Panc1 (cell line): ENCODE measurements at regions not wholly inside any gene's neighbourhood (a gene's known extent, or its start where the extent isn't known, plus 50 kb on each side); places are given as distances from the start of the nearest gene placed in this dataset.

Experiments used
- ATAC-seq: fragments of 200-7000 bp; cut with Tn5 transposase; 2 replicates; pipeline ENCODE4 v1.9.1; 2020; ENCODE audit warnings: mild to moderate bottlenecking, moderate library complexity
- BruUV-seq: library from RNA; stranded (reverse); fragments of 400-500 nt; replicated peaks from 2 replicates; lab custom pipeline; 2021; lab: Mats Ljungman, UMichigan
- CTCF ChIA-PET: fragments of 300-600 bp; sonication (Branson Sonifier 250); formaldehyde crosslinking; loops from one replicate; lab custom pipeline; 2022; ENCODE audit warnings: antibody characterized with exemption; lab: Charles Lee
- POLR2A ChIA-PET: fragments of 300-600 bp; sonication (Branson Sonifier 250); formaldehyde crosslinking; loops from one replicate; lab custom pipeline; 2022; ENCODE audit warnings: antibody characterized with exemption; lab: Charles Lee
- DNase-seq: peaks from one replicate; pipeline ENCODE4 v3.0.0-alpha.2; 2010; ENCODE audit warnings: low read depth, low spot score
- H3K27ac ChIP-seq: 2 replicates; pipeline ENCODE4 v1.5.1; 2011; ENCODE audit warnings: mild to moderate bottlenecking, low read length, inconsistent platforms
- H3K27me3 ChIP-seq: fragments of 200-500 bp; sonication (Bioruptor generic); 2 replicates; pipeline ENCODE4 v1.6.0; 2014; ENCODE audit warnings: low read length, inconsistent platforms; ENCODE audit not compliant: control insufficient read depth, insufficient read depth
- H3K36me3 ChIP-seq: fragments of 200-500 bp; sonication (Bioruptor generic); 2 replicates; pipeline ENCODE4 v1.5.1; 2014; ENCODE audit warnings: inconsistent platforms, mild to moderate bottlenecking, low read length, moderate library complexity; ENCODE audit not compliant: control insufficient read depth, insufficient read depth
- H3K4me1 ChIP-seq: 2 replicates; pipeline ENCODE4 v1.5.1; 2011; ENCODE audit warnings: inconsistent platforms, mild to moderate bottlenecking, low read length, moderate library complexity; ENCODE audit not compliant: control insufficient read depth, insufficient read depth
- H3K4me3 ChIP-seq, 2 experiments: 2 replicates each; pipeline ENCODE4 v1.5.1; 2011 to 2012; ENCODE audit warnings: low read depth in 2 of 2, low read length in 2 of 2, mild to moderate bottlenecking in 2 of 2, inconsistent platforms in 1 of 2, moderate library complexity in 1 of 2
- H3K9me3 ChIP-seq: fragments of 200-500 bp; sonication (Bioruptor generic); 2 replicates; pipeline ENCODE4 v1.5.1; 2014; ENCODE audit warnings: low read depth, mild to moderate bottlenecking, inconsistent platforms, low read length, moderate library complexity; ENCODE audit not compliant: control insufficient read depth, insufficient read depth
- CTCF ChIP-seq: fragments of 450-650 bp; IDR thresholded peaks from 2 replicates; pipeline ENCODE4 v1.5.1; 2017; ENCODE audit warnings: mild to moderate bottlenecking
- POLR2AphosphoS5 ChIP-seq: IDR thresholded peaks from 2 replicates; pipeline ENCODE4 v1.6.1; 2012; ENCODE audit warnings: mild to moderate bottlenecking, low read depth, low read length, moderate library complexity
- REST ChIP-seq, 2 experiments: IDR thresholded peaks; 2 replicates each; pipeline ENCODE4 v1.6.1; 2011 to 2012; ENCODE audit warnings: low read depth in 2 of 2, control low read depth in 1 of 2, low read length in 1 of 2, mild to moderate bottlenecking in 1 of 2, moderate library complexity in 1 of 2; ENCODE audit not compliant: insufficient read depth in 1 of 2
- SIN3A ChIP-seq: IDR thresholded peaks from 2 replicates; pipeline ENCODE4 v1.6.1; 2012; ENCODE audit warnings: low read depth, mild to moderate bottlenecking, low read length, moderate library complexity, borderline replicate concordance; ENCODE audit not compliant: insufficient read depth
- TCF7L2 ChIP-seq: IDR thresholded peaks from 2 replicates; pipeline ENCODE4 v1.6.1; 2011; ENCODE audit warnings: mild to moderate bottlenecking, low read depth, low read length, inconsistent platforms
- in situ Hi-C: cut with HindIII; loops from 2 replicates; pipeline ENCODE4 v1.10.0; 2016; ENCODE audit warnings: low sequenced_read_pairs, low pct_unique_long_range_greater_than_20kb
- intact Hi-C: fragments of 100-400 bp; cut with micrococcal nuclease; formaldehyde crosslinking; loops from one replicate; pipeline ENCODE4 v1.10.0; 2022; ENCODE audit not compliant: unreplicated experiment

GRCh38 chr7:47685151-47685550 is 103.2 kb upstream of the TNS3 start:
- CTCF ChIA-PET: interaction anchor here (0.6 kb wide), 1 partner anchor 80 kb away, joined by 5 read pairs; no protein-coding TSS in a partner anchor
- peaks cover 34% of the 10 kb centered on the region for H3K4me1 ChIP-seq
- POLR2A ChIA-PET: no interaction called here
- ATAC-seq (no peak), DNase-seq (no peak)
- in situ Hi-C loops (no loop called here), intact Hi-C loops (no loop called here)
- H3K4me3 ChIP-seq: no peak overlapping the region
- BruUV-seq: no TSS peak
- no peaks in the 10 kb centered on the region for H3K27me3 ChIP-seq
- H3K36me3 ChIP-seq: no peaks in the 10 kb centered on the region
- TF ChIP-seq POLR2AphosphoS5 (no peak), CTCF (no peak), REST (IDR thresholded peaks at IDR 0.05; ENCODE audit: insufficient read depth in 1 of 2, low read depth in 2 of 2, low read length in 1 of 2) (no peak), TCF7L2 (no peak), SIN3A (no peak)
- no peaks in the 10 kb centered on the region for H3K9me3 ChIP-seq
- peak overlapping the region; percentile 70 for H3K27ac ChIP-seq

- BruUV-seq: no TSS peak
- Histone ChIP-seq H3K4me1 (peaks cover 36% of the 10 kb centered on the region), H3K27ac (peak overlapping the region; percentile 70), H3K4me3 (no peak overlapping the region), H3K9me3 (no peaks in the 10 kb centered on the region), H3K27me3 (no peaks in the 10 kb centered on the region), H3K36me3 (no peaks in the 10 kb centered on the region)
- in situ Hi-C loops: no loop called here
- TF ChIP-seq TCF7L2: no peak
- TF ChIP-seq SIN3A: no peak
- no peak for TF ChIP-seq CTCF
- CTCF ChIA-PET: no interaction called here
- POLR2A ChIA-PET: no interaction called here
- ATAC-seq (no peak), DNase-seq (no peak)
- intact Hi-C loops: no loop called here
Measured at GRCh38 chr7:47684728-47685127, 102.8 kb upstream of the TNS3 start.
